HG02943 (cell line): ENCODE measurements at regions not wholly inside any gene's neighbourhood (a gene's known extent, or its start where the extent isn't known, plus 50 kb on each side); places are given as distances from the start of the nearest gene placed in this dataset.
"Not testable (repeated sequence)": the region's sequence is repeated elsewhere in the genome, so short reads cannot be mapped to it uniquely, and the experiment has no call there.

Experiments
- ATAC-seq: cut with Tn5 transposase; IDR thresholded peaks from one replicate; pipeline ENCODE4 v1.9.1; 2021; ENCODE audit warnings: mild to moderate bottlenecking, low read depth, moderate library complexity; ENCODE audit not compliant: unreplicated experiment

- ATAC-seq = no peak
These were observed 500.5 kb upstream of the RAB6C start for GRCh38 chr2:129478902-129479517.

- no peak for ATAC-seq
These were observed 499.6 kb upstream of the RAB6C start for GRCh38 chr2:129479892-129480291.

GRCh38 chr2:129480790-129481189 is 498.7 kb upstream of the RAB6C start:
- ATAC-seq = no peak

DNA sequence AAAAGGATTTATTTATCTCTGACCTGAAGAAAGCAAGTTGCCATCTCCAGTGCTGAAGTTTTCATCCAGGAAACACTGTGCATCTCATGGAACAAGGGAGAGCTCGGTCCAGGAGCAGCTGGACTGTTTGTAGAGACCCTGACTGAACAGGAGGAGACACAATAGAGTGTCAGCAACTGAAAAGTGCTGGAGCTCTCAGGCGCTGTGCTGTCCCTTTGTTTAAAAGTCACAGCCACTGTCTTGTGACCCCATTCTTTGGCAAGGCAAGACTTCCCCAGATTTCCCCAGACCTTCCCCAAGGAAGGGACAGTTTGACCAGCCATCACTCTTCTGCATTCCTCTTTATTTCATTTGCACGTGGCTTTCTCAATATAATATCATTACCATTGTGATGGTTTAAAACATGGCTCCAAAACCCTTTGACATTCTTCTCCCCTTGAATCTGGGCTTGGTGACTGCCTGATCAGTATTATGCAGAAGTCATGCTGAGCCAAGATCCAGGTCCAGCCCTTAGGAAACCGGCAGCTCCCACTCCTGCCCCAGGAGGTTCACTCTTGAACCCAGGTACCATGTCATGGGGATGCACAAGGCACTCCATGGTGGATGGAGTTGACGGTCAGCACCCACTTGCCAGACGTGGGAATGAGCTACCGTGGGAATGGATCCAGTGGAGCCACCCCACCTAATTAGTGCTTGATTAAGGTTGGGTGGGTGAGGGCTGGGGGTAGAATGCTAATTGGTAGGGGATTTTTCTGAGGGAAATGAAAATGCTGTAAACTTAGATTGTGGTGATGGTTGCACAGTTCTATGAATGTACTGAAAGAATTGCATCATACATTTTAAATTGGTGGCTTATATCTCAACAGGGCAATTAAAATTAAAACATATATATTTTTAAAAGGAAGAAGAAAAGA is 497.9 kb upstream of the RAB6C start:
- ATAC-seq = no peak

DNA sequence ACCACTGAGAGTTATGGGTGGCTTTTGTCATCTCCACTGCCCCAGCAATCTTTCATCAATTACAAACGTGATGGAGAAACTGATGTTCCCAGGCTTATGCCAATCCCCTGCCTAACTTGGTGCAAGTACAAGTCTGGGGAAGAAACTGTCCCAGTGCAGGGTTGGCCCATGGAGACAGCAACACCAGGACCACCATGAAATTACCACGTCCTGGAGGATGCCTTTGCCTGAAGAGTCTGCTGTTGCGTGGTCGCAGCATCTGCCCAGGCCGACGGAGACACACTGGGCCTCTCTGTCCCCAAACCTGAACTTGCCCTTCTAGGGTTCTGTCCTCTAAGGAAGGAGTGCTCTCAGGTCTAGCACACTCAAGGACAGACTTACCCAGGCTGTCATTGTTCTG is 496.8 kb upstream of the RAB6C start:
- ATAC-seq = no peak

GRCh38 chr2:129483366-129483765 is 496.1 kb upstream of the RAB6C start:
- no peak for ATAC-seq

GRCh38 chr2:129484999-129485897 is 494.2 kb upstream of the RAB6C start:
- ATAC-seq = no peak

DNA sequence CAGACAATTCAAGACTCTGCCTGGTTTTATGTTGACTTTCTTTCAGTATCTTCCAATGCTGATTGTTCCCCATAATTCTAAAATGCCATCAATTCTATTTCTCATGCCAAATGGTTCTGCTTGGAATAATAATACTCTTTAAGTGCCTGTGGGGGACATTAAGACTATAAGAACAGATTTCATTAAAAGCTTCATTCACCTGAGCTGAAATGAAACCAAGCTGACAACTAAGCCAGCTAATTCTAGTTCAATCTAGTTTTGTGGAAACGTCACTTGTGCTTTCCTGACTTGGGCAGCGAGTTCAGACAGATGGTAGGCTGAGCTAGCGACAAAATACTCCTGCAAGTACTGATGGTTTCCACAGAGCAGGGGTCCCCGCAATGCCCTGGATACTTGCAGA is 491.1 kb upstream of the RAB6C start:
- no peak for ATAC-seq

DNA sequence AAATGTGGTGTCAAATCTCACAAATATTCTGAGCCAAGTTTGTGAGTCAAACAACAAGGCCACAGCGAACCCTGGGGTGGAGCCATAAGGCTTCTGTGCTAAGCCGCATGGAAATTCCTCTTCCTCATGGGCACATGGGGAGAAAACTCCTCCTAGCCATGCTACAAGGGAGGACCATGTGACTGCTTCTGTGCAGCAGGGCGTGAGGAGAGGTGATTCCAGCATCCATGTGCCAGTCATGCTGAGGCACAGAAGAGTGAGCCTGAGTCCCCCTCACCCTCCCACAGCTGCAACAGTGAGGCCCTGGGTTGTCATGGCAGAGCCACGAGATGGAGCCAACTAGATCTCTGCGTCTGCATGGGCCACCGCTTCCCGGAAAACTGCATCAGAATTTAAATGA is 488.8 kb upstream of the RAB6C start:
- no peak for ATAC-seq

- no peak for ATAC-seq
These were observed 488.2 kb upstream of the RAB6C start for GRCh38 chr2:129491308-129491707.

DNA sequence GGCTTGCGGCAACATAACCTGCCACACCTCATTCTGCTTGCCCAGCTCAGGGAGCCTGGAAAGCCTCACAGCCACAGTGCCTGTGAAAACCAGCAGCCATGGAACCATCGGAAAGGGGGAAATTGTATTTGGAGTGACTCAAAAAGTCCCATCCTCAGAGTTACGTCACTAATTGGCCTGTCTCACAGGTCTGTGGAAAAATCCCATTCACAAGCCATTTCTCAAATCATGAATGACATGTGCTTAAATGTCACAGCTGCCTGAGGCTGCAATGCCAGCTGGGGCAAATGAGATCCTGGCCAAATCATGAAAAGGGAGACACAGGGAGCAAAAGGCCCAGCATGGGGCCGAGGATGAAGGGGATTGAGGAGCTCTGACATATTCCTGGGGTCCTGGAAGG is 486.9 kb upstream of the RAB6C start:
- no peak for ATAC-seq

DNA sequence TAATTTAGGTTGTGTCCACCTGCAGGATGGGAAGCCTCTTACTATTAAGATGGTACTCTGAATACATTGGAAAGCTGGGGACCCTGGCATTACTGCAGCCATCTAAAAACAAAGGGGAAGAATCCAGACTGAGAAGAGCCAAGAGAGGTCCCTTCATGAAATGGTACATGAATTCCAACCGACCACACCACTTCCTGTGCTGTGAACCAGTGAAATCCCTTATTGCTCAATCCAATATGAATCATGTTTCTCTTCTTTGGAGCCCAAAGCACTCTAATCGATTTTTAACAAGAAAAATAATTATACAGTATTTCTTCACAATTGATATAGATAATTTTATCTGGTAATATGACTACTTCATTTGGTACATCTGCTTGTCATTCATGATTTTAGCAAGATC is 479.7 kb upstream of the RAB6C start:
- no peak for ATAC-seq

GRCh38 chr2:129502781-129503180 is 476.7 kb upstream of the RAB6C start:
- ATAC-seq = no peak

GRCh38 chr2:129504646-129505045 is 474.8 kb upstream of the RAB6C start:
- ATAC-seq = no peak

GRCh38 chr2:129518937-129519336 is 460.5 kb upstream of the RAB6C start:
- ATAC-seq = no peak

- ATAC-seq = not testable (repeated sequence)
These were observed 447.3 kb upstream of the RAB6C start for GRCh38 chr2:129532158-129532557.

GRCh38 chr2:129548880-129549279 is 430.6 kb upstream of the RAB6C start:
- ATAC-seq = no peak

- no peak for ATAC-seq
These were observed 428.9 kb upstream of the RAB6C start for GRCh38 chr2:129550536-129550935.

DNA sequence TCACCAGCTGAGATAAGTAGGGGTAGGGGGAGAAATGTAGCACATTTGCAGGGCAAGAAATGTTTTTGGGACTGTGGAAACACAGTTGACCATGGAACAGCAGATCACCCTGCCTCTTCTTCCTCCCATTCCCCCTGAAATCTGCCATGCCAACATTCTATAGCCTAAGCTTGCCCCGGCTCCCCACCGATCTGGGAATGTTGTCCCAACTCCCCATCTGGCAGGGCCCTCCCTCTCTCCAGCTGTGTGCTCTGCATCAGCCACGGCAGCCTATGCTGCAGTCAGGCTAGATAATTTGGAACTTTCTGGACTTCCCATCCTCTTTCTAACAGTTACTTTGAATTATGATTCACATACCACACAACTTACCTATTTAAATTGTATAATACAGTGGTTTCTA is 425.1 kb upstream of the RAB6C start:
- no peak for ATAC-seq

DNA sequence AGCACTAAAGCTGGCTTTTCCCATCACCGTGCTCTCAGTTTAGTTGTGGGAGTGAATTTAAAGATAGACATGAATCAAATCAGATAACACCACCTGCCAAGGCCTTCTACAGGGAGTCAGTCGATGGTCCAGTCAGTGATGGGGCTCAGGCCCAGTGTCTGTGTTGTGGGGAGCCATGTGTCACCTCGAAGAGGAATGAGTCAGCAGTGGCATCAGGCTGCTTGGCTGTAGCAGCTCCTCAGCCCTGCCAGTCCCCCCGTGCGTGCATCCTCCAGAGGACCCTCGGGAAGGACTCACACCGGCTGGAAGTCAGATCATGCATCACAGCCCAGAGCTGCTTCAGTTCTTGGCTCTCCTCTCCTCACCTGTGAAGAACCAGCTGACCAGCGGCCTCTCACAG is 420.4 kb upstream of the RAB6C start:
- ATAC-seq = no peak

GRCh38 chr2:129565551-129566109 is 413.8 kb upstream of the RAB6C start:
- ATAC-seq = no peak
